DMS114 treated with DMSO at 0.1 percent for 48 hours (cell line): ENCODE measurements at regions not wholly inside any gene's neighbourhood (a gene's known extent, or its start where the extent isn't known, plus 50 kb on each side); places are given as distances from the start of the nearest gene placed in this dataset.

ENCODE experiments used
- DNase-seq: peaks from one replicate; lab custom pipeline; 2025; ENCODE audit not compliant: unreplicated experiment; lab: John Stamatoyannopoulos, UW

- DNase-seq: no peak
Observed at GRCh38 chr16:86824751-86825296, 246.5 kb downstream of the FOXL1 start.

DNA sequence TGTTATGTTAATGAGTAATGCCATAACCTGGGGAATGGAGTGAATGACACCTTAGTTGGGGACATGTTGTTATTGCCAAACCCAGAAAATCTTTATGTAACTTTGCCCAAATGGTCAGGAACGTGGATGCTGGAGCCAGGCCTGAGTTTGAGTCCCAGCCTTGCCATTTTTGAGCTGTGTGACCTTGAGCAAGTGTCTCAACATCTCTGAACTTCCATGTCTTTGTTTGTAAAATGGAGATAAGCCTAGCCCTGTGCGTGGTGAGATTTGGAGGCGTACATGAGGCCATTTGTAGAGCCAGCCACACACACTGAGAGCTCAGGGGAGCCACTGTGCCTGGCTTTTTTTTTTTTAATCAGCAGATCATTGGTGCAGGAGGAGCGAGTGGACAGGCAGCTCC is 247.3 kb downstream of the FOXL1 start:
- no peak for DNase-seq

GRCh38 chr16:86826941-86827340 is 248.6 kb downstream of the FOXL1 start:
- DNase-seq: no peak

DNA sequence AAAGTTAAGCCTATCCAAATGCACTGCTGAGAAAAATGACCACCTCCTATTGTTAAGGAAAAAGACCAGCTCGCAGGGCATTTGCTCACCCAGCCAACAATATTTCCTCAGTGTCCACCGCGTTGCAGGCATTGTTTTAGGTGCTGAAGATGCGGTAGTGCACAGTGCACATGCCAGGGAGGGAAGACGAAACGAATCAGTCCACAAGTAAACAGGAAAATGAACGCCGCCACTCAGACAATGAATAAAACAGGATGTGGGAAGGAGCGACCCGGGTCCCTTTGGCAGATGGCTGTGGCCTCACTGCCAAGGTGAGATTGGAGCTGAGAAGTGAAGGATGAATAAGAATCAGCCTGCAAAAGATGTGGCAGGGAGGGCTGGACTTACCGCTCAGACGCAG is 249.2 kb downstream of the FOXL1 start:
- DNase-seq: no peak

DNA sequence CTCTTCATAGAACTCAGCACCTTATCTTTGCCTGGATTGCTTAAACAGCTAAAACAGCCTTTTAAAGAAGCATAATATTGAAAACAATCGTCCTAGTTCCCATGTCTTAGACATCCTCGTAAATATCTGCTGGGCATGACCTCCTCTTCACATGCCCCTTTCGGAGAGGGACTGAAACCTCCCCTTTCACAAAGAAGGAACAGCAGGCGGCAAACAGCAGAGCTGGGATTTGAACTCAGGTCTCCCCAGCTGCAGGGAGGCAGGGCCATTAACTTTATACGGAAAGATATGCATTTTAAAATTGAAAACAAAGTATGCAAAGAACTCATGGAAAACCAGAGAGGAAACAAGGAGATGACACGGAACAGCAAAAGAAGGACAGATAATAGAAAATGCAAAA is 249.9 kb downstream of the FOXL1 start:
- DNase-seq: no peak

DNA sequence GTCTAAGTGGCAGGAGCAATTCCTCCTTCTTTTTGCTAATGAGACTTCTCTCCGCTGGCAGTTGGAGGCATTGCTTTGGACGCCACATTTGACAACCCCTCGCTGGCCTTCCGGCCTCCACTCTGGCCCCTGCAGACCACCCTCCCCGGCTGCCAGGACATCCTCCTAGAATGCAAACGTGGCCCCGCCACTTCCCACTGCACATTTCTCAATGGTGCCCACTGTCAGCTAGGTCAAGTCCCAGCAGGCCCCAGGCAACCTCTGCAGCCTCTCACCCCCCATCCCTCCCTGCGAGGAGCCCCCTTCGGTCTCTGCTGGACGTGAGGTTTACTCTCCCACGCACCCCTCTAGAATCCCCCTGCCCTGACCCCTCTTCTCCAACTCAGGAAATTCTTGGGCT is 250.3 kb downstream of the FOXL1 start:
- no peak for DNase-seq

GRCh38 chr16:86831366-86831765 is 253.0 kb downstream of the FOXL1 start:
- DNase-seq: no peak

DNA sequence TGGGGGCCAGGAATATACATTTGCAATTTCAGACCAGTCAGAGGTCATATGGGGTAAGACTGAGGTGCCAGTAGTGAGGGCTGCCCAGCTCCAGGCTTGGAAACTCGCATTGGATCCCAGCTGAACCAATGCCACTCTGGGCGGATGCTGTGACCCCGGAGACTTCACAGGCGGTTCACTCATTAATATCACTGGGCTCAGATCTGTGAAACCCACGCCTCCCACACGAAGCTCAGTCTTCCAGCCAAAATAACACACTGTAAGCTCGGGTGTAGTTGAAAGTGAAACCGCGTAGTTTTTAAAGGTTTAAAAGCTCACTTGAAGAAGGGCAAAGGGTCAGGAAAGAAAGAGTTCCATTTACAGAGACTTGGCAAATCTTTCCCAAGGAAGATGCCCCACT is 254.8 kb downstream of the FOXL1 start:
- DNase-seq: no peak

GRCh38 chr16:86834451-86835035 is 256.2 kb downstream of the FOXL1 start:
- DNase-seq: no peak

DNA sequence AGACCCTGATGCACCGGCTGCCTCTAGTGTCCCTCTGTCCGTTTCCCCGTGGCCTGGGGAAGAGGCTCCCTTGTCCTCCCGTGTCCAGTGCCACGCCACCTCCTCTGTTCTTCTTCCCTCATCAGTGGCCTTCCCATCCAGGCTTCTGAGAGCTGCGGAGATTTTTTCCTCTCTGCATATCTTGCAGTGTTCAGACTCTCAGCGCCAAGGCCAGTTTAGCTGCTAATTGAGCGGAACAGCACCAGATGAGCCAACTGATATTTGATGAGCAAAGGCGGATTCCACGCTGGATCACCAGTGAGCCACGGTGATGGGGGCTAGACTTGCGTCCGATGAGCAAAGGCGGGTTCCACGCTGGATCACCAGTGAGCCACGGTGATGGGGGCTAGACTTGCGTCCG is 257.6 kb downstream of the FOXL1 start:
- DNase-seq: no peak

DNA sequence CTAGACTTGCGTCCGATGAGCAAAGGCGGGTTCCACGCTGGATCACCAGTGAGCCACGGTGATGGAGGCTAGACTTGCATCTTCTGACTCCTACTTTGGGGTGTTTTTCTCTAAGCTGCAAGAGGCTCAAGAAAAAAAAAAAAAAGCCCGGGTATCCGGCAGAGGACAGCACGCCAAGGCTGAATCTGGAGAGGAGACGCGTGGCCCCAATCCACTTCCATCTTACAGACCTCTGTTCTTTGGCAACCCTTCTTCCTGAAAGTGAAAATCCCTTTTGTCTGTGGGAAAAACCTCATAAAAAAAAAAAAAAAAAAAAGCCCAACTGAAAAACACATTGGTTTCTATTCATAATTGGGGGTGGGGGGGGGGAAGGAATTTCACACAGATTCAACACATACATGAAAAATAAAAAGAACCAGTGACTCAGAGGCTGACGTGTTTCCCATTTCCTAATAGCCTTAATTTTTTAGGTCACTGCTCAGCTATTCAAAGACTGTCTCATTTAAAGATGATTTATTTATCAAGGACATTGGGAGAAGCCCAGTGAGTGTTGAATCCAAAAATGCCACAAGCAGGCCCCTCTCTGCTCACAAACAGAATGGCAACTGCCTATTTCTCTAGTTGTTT is 258.3 kb downstream of the FOXL1 start:
- DNase-seq: no peak

- DNase-seq: no peak
Observed at GRCh38 chr16:86843812-86844211, 265.5 kb downstream of the FOXL1 start.

DNA sequence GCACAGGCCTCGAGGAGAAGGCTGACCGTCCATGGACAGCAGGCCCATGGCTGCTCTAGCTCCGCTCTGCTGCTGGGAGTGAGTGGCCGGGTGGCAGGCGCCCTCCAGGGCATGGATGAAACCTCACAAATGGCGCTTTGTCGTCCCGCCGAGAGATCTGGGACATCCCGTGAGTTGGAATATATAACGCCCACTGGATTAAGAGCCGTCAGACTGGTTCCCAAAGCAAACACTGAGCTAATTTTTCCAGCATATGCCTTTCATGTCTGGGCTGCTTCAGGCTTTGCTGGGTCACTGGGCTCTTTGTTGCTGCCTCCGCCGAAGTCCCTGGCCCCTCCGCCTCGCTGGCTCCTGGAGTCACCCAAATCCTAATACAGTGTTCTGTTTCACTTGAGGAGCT is 266.3 kb downstream of the FOXL1 start:
- no peak for DNase-seq

DNA sequence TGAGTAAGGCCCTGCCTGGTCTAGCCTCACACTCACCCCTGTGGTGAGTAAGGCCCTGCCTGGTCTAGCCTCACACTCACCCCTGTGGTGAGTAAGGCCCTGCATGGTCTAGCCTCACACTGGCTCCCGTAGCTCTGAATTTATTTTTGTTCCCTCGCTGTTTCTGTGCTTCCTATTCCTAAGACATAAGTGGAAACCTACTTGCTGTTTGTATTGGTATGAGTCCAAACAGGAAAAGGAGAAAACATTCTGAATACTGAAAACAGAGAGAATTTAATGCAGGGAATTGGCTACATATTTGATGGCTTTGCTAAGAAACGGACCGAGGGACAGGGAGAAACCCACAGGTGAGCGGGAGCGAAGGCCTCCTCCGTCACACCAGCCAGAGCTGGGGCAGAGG is 267.8 kb downstream of the FOXL1 start:
- DNase-seq: no peak

- no peak for DNase-seq
Observed at GRCh38 chr16:86848821-86849220, 270.5 kb downstream of the FOXL1 start.

DNA sequence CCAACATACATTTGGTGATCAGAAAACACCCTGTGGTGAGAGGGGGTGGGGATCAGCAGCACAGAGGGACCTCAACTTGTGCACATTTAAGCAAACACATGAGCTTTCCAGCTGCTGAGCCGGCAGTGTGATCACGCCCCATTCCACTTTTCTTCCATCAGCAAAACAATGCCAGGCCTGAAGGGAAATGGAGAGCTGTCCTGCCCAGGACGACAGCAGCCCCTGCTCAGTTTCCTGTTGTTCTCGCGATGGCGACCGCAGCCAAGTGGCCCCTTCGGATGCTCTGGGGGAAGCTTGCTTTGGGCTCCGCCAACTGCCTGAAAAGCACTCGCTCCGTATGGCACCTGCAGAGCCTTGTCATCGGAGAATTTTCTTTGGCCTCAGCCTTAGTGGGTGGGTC is 272.3 kb downstream of the FOXL1 start:
- DNase-seq: no peak

GRCh38 chr16:86852135-86852534 is 273.8 kb downstream of the FOXL1 start:
- no peak for DNase-seq

DNA sequence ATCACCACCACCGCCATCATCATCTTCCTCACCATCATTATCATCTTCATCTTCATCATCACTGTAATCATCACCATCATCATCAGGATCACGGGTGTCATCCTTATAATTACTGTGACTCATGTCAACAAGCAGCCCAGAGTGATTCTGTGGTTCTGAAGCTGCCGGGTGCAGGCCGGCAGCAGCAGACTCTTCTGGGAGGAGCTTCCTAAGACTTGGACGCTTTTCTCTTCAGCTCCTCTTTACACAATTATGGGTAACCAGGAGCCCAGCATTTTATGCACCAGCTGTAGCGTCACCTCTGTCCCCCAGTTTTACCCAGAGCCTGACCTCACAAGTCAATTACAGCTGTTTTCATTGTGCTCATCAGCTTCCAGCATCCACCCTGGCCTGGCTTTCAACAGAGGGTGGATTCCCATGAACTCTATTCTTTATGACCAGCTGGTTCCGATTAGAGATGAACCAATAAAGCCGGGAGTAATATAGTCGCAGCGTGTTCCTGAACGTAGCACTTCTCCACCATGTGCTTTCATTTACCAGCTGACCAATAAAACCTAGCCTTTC is 275.8 kb downstream of the FOXL1 start:
- no peak for DNase-seq

DNA sequence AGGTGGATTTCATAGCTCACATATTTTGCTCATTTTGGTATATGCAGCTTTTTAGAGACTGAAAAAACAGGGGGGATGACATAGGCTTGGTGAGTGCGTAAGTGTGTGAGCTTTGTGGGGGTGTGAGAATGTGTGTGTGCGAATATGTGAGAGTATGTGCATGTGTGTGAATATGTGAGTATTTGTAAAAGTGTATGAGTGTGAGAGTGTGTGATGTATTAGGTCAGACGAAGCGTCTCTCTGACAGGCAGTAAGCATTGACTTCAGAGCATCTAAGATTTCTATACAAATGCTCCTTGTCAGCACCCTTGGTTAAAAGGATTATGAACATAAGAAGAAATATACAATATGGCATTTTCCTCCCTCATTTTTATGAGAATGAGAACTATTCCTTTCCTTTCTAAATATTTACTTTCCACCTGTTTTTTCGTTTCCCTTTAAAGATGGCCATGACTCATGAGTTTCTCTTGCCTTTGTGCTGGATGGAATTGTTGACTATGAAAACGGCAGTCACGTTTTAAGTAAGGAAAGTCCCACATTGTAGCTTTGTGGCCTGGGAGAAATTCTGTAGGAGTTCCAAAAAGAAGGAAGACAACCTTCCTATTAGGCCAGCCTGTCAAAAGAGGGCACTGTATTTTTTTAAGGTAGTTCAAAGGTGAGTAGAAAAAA is 276.4 kb downstream of the FOXL1 start:
- no peak for DNase-seq

GRCh38 chr16:86856946-86857586 is 278.7 kb downstream of the FOXL1 start:
- DNase-seq: no peak

GRCh38 chr16:86857807-86858206 is 279.5 kb downstream of the FOXL1 start:
- DNase-seq: no peak

- no peak for DNase-seq
Observed at GRCh38 chr16:86858501-86858900, 280.2 kb downstream of the FOXL1 start.
